Mesothelial cell of epicardium (in vitro differentiated cells): ENCODE measurements at regions not wholly inside any gene's neighbourhood (a gene's known extent, or its start where the extent isn't known, plus 50 kb on each side); places are given as distances from the start of the nearest gene placed in this dataset.
A peak's percentile ranks its signal among the peaks of the same experiment; 100 is the strongest.

Source experiments
- DNase-seq, 2 experiments: peaks; one replicate each; pipeline ENCODE4 v3.0.0; 2021; ENCODE audit warnings: low spot score in 2 of 2; ENCODE audit not compliant: unreplicated experiment in 2 of 2
- H3K27ac Mint-ChIP-seq: 2 replicates; pipeline ENCODE4 v1.8.0; 2021; ENCODE audit warnings: mixed read lengths
- H3K27me3 Mint-ChIP-seq: 2 replicates; pipeline ENCODE4 v1.8.0; 2021; ENCODE audit warnings: low read depth, mixed read lengths
- H3K36me3 Mint-ChIP-seq: 2 replicates; pipeline ENCODE4 v1.8.0; 2021; ENCODE audit warnings: mixed read lengths
- H3K4me1 Mint-ChIP-seq: 2 replicates; pipeline ENCODE4 v1.8.0; 2021; ENCODE audit warnings: mixed read lengths
- H3K4me3 Mint-ChIP-seq: 2 replicates; pipeline ENCODE4 v1.8.0; 2021; ENCODE audit warnings: mild to moderate bottlenecking, moderate library complexity, mixed read lengths
- H3K9me3 Mint-ChIP-seq: 2 replicates; pipeline ENCODE4 v1.8.0; 2021; ENCODE audit warnings: mixed read lengths
- TF ChIP-seq, protein P1 (sequence below): fragments of 200-600 bp; sonication (generic); IDR thresholded peaks from one replicate; pipeline ENCODE4 v1.5.0; 2021; ENCODE audit warnings: antibody characterized with exemption; ENCODE audit not compliant: unreplicated experiment

DNA sequence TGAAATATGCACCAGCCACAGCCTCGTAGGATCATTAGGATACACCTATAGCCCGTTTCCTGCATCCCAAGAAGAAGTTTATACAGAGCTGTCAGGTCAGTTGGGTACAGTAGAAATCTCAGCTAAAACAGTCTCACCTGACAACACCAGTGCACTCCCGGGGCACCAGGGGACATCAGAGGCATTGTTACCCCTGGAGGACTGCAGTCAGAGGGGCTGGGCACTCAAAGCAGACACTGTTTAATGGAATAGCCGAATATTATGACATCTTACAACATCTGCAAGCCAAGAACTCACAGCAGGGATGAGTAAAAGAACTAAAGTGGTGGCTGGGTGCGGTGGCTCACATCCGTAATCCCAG, 93.0 kb upstream of the ID2 start:
- no peak overlapping the region for H3K4me3 Mint-ChIP-seq
- peaks cover 1% of the 10 kb centered on the region for H3K9me3 Mint-ChIP-seq
- TF ChIP-seq, protein P1, sequence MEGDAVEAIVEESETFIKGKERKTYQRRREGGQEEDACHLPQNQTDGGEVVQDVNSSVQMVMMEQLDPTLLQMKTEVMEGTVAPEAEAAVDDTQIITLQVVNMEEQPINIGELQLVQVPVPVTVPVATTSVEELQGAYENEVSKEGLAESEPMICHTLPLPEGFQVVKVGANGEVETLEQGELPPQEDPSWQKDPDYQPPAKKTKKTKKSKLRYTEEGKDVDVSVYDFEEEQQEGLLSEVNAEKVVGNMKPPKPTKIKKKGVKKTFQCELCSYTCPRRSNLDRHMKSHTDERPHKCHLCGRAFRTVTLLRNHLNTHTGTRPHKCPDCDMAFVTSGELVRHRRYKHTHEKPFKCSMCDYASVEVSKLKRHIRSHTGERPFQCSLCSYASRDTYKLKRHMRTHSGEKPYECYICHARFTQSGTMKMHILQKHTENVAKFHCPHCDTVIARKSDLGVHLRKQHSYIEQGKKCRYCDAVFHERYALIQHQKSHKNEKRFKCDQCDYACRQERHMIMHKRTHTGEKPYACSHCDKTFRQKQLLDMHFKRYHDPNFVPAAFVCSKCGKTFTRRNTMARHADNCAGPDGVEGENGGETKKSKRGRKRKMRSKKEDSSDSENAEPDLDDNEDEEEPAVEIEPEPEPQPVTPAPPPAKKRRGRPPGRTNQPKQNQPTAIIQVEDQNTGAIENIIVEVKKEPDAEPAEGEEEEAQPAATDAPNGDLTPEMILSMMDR: no peak
- H3K27ac Mint-ChIP-seq: peak overlapping the region; percentile 69
- H3K27me3 Mint-ChIP-seq: no peaks in the 10 kb centered on the region
- DNase-seq: no peak
- H3K4me1 Mint-ChIP-seq: peaks cover 46% of the 10 kb centered on the region
- no peaks in the 10 kb centered on the region for H3K36me3 Mint-ChIP-seq

DNA sequence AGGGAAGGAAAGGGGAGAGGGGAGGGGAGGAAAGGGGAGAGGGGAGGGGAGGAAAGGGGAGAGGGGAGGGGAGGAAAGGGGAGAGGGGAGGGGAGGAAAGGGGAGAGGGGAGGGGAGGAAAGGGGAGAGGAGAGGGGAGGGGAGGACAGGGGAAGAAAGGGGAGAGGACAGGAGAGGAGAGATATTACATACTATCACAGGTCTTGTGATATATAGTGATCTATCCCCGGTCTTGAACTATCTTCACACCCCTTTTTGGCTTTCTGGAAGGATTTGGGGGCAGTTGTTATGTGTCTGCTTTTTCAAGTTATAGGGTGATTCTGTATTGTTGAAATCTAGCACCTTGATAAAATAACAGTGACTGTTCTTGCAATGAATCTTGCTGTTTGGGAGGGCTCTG, 92.1 kb upstream of the ID2 start:
- Mint-ChIP-seq H3K36me3 (no peaks in the 10 kb centered on the region), H3K4me1 (peaks cover 48% of the 10 kb centered on the region), H3K9me3 (peaks cover 2% of the 10 kb centered on the region), H3K27ac (no peak overlapping the region), H3K4me3 (no peak overlapping the region), H3K27me3 (no peaks in the 10 kb centered on the region)
- DNase-seq: no peak
- TF ChIP-seq, protein P1: no peak

DNA sequence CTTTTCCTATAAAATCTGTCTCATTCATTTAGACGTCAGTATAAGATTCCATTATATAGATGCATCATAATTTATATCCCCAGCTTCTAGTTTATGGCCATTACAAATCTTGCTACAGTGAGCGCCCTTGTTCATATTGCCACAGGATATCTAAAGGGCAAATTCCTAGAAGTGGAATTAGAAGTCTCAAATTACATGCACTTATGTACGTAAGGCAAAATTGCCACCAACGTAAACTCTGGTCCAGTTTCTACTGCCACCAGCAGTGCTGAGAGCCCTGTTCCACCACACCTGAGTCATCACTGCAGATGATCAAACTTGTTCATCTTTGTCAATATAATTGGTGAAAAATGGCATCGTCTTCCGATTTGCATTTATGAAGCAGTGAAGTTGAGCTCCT, 90.9 kb upstream of the ID2 start:
- H3K36me3 Mint-ChIP-seq: no peaks in the 10 kb centered on the region
- no peaks in the 10 kb centered on the region for H3K27me3 Mint-ChIP-seq
- no peak for DNase-seq
- TF ChIP-seq, protein P1: no peak
- H3K27ac Mint-ChIP-seq: peak overlapping the region; percentile 59
- H3K9me3 Mint-ChIP-seq: peaks cover 2% of the 10 kb centered on the region
- no peak overlapping the region for H3K4me3 Mint-ChIP-seq
- H3K4me1 Mint-ChIP-seq: peaks cover 47% of the 10 kb centered on the region

DNA sequence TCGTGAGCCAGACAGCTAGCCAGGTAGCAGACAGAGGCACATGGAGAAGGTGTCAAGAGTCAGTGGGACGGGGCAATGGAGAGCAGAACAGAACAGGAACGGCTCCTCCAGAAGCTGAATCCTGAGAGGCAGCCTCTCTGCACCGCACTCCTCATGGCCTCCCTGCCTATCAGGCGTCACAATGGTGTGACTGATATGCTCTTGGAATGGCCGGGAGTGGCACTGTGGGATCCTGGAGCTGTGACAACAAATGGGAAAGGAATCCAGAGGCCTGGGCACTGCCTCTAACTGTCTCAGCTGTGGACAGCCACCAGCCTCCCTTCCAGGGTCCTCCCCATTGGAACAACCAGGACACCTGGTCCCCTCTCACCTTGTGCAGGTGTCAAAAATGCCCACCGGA, 89.1 kb upstream of the ID2 start:
- peaks cover 35% of the 10 kb centered on the region for H3K4me1 Mint-ChIP-seq
- no peak overlapping the region for H3K27ac Mint-ChIP-seq
- H3K27me3 Mint-ChIP-seq: no peaks in the 10 kb centered on the region
- peaks cover 2% of the 10 kb centered on the region for H3K9me3 Mint-ChIP-seq
- H3K36me3 Mint-ChIP-seq: no peaks in the 10 kb centered on the region
- no peak overlapping the region for H3K4me3 Mint-ChIP-seq
- DNase-seq: no peak
- TF ChIP-seq, protein P1: no peak

DNA sequence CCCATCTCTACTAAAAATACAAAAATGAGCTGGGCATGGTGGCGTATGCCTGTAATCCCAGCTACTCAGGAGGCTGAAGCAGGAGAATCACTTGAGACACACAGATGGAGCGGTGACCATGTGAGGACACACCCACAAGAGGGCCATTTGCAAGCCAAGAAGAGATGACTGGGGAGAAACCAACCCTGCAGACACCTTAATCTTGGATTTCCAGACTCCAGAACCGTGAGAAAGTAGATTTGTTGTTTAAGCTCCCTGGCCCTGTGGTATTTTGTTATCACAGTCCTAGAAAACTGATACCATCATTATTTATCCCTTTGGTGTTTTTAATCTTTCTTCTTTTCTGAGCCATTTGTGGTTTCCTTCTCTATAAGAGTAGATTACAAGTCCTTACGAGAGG, 88.6 kb upstream of the ID2 start:
- Mint-ChIP-seq H3K27ac (no peak overlapping the region), H3K4me1 (peaks cover 35% of the 10 kb centered on the region), H3K4me3 (no peak overlapping the region), H3K36me3 (no peaks in the 10 kb centered on the region), H3K27me3 (no peaks in the 10 kb centered on the region), H3K9me3 (peaks cover 2% of the 10 kb centered on the region)
- TF ChIP-seq, protein P1: no peak
- DNase-seq: no peak

DNA sequence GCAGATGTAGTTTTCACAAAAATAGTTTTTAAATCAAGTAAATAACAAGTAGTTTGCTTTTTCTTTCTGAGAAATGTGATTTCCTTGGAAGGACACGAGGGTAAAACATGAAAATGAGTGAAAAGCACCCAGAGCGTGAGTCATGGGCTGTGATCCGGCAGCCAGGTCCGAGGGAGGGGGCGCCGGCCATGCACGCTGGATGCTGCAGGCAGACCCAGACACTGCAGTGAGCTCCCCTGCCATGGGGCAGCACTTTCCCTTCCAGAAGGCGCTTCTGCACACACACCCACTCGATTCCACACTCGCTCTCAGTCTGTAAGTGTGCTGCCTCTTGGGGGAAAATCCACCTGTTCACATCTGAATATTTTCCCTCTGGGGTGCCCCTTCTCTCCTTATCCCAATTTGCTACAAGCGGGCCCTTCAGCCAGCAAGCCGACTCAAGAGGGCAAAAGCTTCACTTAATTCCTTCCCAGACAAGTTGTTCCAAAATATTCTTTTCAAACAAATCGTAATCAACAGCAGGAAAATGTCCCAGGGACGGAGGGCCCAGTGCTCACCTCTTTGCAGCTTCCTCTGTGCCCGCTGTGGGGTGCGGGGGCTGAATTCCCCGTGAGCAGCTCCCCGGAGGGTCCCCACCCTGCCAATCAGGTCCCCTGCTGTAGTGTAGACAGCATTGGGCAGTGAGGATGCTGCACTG, 87.0 kb upstream of the ID2 start:
- H3K27me3 Mint-ChIP-seq: no peaks in the 10 kb centered on the region
- TF ChIP-seq, protein P1: no peak
- peaks cover 34% of the 10 kb centered on the region for H3K4me1 Mint-ChIP-seq
- DNase-seq: no peak
- no peaks in the 10 kb centered on the region for H3K36me3 Mint-ChIP-seq
- H3K9me3 Mint-ChIP-seq: peaks cover 2% of the 10 kb centered on the region
- no peak overlapping the region for H3K27ac Mint-ChIP-seq
- H3K4me3 Mint-ChIP-seq: no peak overlapping the region
